ENCODE measurements at regions not wholly inside any gene's neighbourhood (a gene's known extent, or its start where the extent isn't known, plus 50 kb on each side); places are given as distances from the start of the nearest gene placed in this dataset.

GRCh38 chr2:152823905-152824304 is 105.5 kb downstream of the ARL6IP6 start:
- TF ChIP-seq, protein P1, sequence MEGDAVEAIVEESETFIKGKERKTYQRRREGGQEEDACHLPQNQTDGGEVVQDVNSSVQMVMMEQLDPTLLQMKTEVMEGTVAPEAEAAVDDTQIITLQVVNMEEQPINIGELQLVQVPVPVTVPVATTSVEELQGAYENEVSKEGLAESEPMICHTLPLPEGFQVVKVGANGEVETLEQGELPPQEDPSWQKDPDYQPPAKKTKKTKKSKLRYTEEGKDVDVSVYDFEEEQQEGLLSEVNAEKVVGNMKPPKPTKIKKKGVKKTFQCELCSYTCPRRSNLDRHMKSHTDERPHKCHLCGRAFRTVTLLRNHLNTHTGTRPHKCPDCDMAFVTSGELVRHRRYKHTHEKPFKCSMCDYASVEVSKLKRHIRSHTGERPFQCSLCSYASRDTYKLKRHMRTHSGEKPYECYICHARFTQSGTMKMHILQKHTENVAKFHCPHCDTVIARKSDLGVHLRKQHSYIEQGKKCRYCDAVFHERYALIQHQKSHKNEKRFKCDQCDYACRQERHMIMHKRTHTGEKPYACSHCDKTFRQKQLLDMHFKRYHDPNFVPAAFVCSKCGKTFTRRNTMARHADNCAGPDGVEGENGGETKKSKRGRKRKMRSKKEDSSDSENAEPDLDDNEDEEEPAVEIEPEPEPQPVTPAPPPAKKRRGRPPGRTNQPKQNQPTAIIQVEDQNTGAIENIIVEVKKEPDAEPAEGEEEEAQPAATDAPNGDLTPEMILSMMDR (conservative IDR thresholded peaks at IDR 0.05; ENCODE audit: low read depth, low read length) = no peak
- no peak overlapping the region for H3K4me3 ChIP-seq (IDR thresholded peaks at IDR 0.05; ENCODE audit: insufficient read depth, low read depth, low read length)
- H3K4me1 ChIP-seq (ENCODE audit: low read depth, poor library complexity, severe bottlenecking) = no peaks in the 10 kb centered on the region
- H3K9ac ChIP-seq = no peak overlapping the region
- no peaks in the 10 kb centered on the region for H4K20me1 ChIP-seq (ENCODE audit: insufficient read depth)
- H2AFZ ChIP-seq (ENCODE audit: low read depth) = no peak overlapping the region
- no peaks in the 10 kb centered on the region for H3K79me2 ChIP-seq (ENCODE audit: insufficient read depth, low read depth)
- no peaks in the 10 kb centered on the region for H3K36me3 ChIP-seq (ENCODE audit: insufficient read depth)
- no peak overlapping the region for H3K4me2 ChIP-seq
- H3K27ac ChIP-seq = no peak overlapping the region
- H3K27me3 ChIP-seq (ENCODE audit: insufficient read depth, low read depth) = no peaks in the 10 kb centered on the region

- H4K20me1 ChIP-seq (ENCODE audit: insufficient read depth) = no peaks in the 10 kb centered on the region
Measured at GRCh38 chr2:152822676-152823075, 104.3 kb downstream of the ARL6IP6 start.

DNA sequence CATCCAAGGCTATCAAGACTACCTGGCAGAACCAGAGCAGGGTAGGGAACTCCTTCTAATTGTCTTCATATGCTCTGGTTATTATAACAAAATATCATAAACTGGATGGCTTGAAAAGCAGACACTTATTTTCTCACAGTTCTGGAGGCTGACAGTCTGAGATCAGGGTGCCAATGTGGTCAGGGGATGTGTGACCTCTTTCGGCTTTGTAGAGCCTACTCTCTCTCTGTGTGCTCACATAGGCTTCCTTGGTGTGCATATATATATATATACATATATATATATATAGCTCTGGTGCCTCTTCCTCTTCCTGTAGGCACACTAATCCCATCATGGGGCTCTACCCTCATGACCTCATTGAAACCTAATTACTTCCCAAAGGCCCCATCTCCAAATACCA is 101.6 kb downstream of the ARL6IP6 start:
- H3K79me2 ChIP-seq (ENCODE audit: insufficient read depth, low read depth) = no peaks in the 10 kb centered on the region
- no peak overlapping the region for H3K4me3 ChIP-seq (IDR thresholded peaks at IDR 0.05; ENCODE audit: insufficient read depth, low read depth, low read length)
- H3K4me1 ChIP-seq (ENCODE audit: low read depth, poor library complexity, severe bottlenecking) = no peaks in the 10 kb centered on the region
- H3K36me3 ChIP-seq (ENCODE audit: insufficient read depth) = no peaks in the 10 kb centered on the region
- TF ChIP-seq, protein P1 (conservative IDR thresholded peaks at IDR 0.05; ENCODE audit: low read depth, low read length) = no peak
- no peak overlapping the region for H2AFZ ChIP-seq (ENCODE audit: low read depth)
- no peaks in the 10 kb centered on the region for H3K27me3 ChIP-seq (ENCODE audit: insufficient read depth, low read depth)
- H3K4me2 ChIP-seq = no peak overlapping the region
- H3K9ac ChIP-seq = no peak overlapping the region
- no peaks in the 10 kb centered on the region for H4K20me1 ChIP-seq (ENCODE audit: insufficient read depth)
- H3K27ac ChIP-seq = no peak overlapping the region

More at GRCh38 chr2:152822676-152823075, 104.3 kb downstream of the ARL6IP6 start:
- Histone ChIP-seq H3K4me2 (no peak overlapping the region), H3K36me3 (ENCODE audit: insufficient read depth) (no peaks in the 10 kb centered on the region), H3K9ac (no peak overlapping the region), H2AFZ (ENCODE audit: low read depth) (no peak overlapping the region), H3K27ac (no peak overlapping the region), H3K27me3 (ENCODE audit: insufficient read depth, low read depth) (no peaks in the 10 kb centered on the region), H3K79me2 (ENCODE audit: insufficient read depth, low read depth) (no peaks in the 10 kb centered on the region), H3K4me3 (IDR thresholded peaks at IDR 0.05; ENCODE audit: insufficient read depth, low read depth, low read length) (no peak overlapping the region), H3K4me1 (ENCODE audit: low read depth, poor library complexity, severe bottlenecking) (no peaks in the 10 kb centered on the region)
- TF ChIP-seq, protein P1 (conservative IDR thresholded peaks at IDR 0.05; ENCODE audit: low read depth, low read length) = no peak

GRCh38 chr2:152815634-152816257 is 97.3 kb downstream of the ARL6IP6 start:
- no peak overlapping the region for H3K27ac ChIP-seq
- H3K4me1 ChIP-seq (ENCODE audit: low read depth, poor library complexity, severe bottlenecking) = no peaks in the 10 kb centered on the region
- H3K79me2 ChIP-seq (ENCODE audit: insufficient read depth, low read depth) = no peaks in the 10 kb centered on the region
- no peak overlapping the region for H3K9ac ChIP-seq
- no peaks in the 10 kb centered on the region for H4K20me1 ChIP-seq (ENCODE audit: insufficient read depth)
- no peaks in the 10 kb centered on the region for H3K27me3 ChIP-seq (ENCODE audit: insufficient read depth, low read depth)
- no peak overlapping the region for H3K4me2 ChIP-seq
- no peak overlapping the region for H3K4me3 ChIP-seq (IDR thresholded peaks at IDR 0.05; ENCODE audit: insufficient read depth, low read depth, low read length)
- H2AFZ ChIP-seq (ENCODE audit: low read depth) = no peak overlapping the region
- H3K36me3 ChIP-seq (ENCODE audit: insufficient read depth) = no peaks in the 10 kb centered on the region
- TF ChIP-seq, protein P1 (conservative IDR thresholded peaks at IDR 0.05; ENCODE audit: low read depth, low read length) = no peak

All from KMS-11 (cell line).